CD1c-positive myeloid dendritic cell (primary cell): ENCODE measurements at regions not wholly inside any gene's neighbourhood (a gene's known extent, or its start where the extent isn't known, plus 50 kb on each side); places are given as distances from the start of the nearest gene placed in this dataset.
"Not testable (repeated sequence)": the region's sequence is repeated elsewhere in the genome, so short reads cannot be mapped to it uniquely, and the experiment has no call there.

Experiments used
- DNase-seq: peaks from one replicate; pipeline ENCODE4 v3.0.0-alpha.2; 2016; ENCODE audit errors: extremely low spot score

DNA sequence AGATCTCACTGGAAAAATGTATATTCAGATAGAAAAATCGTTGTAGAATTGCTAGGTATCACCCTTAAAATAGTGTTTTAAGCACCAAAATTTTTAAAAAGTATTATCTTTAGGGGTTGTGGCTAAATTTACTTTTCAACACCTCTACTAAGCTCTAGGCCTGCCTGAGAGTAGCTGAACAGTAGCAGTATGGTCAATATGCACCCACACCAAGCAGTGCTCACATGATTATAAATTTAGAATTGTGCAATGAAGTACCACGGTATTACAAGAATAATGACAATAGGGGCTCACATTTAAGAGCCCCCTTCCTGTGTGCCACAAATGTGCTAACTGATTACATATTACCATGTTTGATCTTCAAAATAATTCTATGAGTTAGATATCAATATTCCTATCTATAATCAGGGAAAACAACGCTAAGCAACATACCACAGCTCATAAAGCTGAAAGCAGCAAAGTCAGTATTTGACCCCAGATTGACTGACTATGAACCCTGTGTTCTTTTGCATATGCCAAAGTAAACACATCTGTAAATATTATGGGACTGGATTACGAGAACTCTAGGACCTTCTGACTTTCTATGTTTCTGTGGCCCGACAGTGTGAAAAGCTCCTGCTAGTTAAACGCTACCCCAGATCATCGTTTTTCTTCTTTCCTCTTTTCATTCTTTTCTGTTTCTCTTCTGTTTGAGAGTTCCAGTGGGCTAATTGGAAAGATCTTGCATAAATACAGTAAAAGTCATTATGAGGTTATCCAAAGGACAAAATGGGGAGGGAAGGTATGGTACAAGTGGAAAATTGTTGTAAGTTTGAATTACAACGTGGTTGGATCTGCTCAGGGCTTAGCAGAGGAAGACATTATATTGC, 201.1 kb upstream of the C1orf87 start:
- no peak for DNase-seq

DNA sequence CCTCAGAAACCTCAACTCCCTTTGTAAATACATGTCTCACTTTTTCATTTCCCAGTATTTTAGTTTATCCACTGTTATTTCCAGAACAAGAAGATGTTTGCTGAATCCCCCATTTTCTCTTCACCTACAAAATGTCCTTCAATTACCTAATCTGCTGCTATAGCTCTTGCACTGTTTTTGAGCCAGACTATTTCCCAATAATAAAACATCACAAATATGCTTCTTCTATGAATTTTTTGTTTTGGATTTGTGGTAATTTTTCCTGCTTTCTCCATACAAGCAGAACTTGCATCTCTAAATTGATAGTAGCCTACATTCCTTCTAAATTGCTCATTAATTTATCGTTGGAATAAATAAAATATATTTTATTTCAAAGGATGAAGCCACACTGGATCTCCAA, 199.6 kb upstream of the C1orf87 start:
- DNase-seq = no peak

DNA sequence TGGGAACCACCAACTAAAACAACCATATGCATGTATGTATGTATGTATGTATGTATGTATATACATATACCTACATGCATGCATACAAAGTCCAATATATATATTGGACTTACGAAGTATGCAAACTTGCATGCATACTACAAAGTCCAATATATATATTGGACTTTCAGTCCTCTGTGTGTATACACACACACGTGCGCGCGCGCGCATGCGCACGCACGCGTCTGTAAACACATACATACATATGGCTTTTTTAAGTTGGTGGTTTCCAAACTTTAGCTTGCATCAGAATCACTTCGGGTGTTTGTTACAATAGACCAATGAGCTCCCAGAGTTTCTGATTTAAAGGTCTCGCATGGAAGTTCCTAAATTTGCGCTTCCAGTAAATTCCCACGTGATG, 197.5 kb upstream of the C1orf87 start:
- DNase-seq = no peak

DNA sequence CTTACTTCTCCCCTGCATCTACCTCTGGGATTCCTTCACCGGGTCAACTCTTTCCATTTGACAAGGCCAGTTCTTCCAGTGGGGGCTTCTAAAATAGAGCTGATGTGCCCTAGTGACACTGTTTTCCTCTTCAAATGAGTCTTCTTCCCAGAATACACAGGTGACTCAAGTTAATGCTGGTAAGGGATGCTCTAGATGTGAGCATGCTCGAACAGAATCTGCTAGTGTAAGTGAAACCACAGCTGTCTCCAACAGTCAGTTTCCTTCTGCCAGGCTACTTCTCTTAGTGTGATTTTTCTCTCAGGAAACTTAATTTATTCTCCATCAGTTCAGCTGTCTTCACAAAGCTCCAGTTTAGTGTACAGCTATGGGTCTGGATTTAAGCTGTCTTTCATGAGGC, 194.9 kb upstream of the C1orf87 start:
- DNase-seq = no peak

DNA sequence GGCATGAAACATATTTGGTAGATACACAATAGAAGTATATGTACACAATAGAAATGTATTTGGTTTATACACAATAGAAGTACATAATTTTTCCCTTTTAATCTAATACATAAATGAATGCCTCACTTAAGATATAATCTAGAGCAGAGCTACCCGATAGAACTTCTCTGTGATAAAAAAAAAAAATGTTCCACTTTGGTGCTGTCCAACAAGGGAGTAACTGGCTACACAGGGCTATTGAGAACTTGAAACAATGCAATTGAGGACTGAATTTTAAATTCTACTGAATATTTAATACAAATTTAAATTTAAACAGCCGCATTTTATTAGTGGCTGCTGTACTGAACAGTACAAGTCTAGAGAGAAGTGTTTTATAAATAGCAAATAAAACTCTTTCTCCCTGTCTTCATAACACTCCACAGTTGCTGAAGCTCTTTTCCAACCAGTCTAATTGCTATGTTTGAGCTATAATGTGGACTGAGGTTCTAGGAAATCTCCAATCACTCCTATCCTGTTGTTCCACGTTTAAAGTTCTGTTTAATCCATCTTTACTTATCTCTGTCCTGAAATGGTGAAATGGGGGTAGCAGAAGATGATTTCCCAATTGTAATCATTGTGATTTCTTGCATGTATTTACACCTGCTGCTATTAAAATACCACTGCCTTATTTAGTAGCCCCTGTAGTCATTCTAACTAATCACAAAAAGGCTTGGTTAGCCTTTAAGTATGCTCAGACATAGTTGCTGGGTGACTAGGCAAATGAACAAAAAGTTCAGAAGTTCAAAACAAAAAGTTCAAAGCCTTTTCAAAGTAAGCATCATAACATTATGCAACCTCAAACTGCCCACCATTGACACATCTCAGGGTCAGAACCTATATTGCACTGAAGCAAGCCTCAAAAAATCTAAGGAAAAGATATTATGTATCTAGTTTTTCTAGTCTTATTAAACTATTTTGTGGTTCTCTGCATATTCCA, 192.3 kb upstream of the C1orf87 start:
- no peak for DNase-seq

DNA sequence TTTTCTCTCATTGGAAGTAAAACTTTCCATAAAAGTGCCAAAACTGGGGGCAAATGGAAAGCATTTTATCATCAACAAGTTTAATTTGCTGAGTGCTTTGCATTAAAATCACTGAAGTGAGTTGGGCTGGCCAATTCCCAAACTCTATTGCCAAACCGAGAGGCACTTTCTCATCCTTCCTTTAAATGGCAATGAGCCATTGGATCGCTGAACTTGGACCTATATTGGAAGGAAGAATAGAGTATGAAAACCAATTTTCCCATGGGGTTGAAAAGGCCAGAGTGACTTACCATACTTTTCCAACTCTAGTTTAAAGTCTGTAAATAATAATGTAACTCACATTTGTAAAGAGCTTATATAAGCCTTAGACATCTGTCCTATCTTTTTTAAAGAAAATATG, 189.1 kb upstream of the C1orf87 start:
- no peak for DNase-seq

DNA sequence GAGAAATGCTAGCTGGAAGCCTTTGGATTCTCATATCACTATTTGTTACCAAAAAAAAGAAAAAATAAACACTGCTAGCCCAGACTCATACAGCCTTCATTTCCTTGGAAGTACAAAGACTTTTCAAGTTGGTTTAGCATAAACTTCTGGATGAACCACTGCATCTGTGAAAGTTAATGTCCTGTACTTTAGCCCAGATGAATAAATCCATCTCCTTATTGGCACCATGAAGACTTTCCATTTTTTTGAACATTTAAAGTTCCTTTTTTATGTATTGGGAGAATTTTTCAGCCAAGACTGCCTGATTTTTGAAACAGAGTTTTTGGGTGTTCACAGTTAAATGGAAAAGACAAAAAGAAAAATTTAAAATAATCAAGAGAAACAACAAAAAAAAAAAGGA, 184.0 kb upstream of the C1orf87 start:
- no peak for DNase-seq

DNA sequence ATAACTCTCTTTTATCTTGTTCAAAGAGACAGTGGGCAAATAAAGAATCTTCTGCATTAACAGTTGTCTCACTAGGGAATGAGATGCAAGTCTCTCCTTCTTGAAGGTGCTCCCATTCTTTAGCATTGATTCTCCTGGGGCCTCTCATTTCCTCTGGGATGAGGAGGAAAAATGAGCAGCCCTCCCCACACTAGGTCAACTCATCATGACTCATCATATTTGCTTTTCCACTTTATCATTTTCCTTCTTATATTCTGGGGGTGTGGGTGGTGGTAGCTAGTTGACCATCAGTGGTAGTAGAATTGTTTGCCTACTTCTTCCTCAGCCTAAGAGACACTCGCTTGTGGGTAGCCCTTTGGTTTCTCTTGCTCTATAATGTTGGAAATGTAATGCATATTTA, 182.0 kb upstream of the C1orf87 start:
- DNase-seq = no peak

DNA sequence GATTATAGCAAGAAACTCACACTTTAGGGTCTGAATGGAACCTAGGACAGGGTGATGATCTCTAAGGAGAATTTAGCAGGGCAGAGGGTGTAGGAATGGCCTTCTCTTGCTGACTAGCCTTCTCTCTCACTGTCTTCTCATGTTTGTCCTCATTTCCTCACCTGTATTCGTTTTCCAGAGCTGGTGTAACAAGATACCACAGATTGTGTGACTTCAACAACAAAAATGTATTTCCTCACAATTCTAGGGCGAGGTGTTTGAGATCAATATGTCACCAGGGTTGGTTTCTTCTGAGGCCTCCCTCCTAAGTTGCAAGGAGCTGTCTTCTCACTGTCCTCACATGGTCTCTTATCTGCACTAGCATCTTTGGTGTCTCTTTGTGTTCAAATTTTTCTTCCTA, 177.9 kb upstream of the C1orf87 start:
- DNase-seq = no peak

DNA sequence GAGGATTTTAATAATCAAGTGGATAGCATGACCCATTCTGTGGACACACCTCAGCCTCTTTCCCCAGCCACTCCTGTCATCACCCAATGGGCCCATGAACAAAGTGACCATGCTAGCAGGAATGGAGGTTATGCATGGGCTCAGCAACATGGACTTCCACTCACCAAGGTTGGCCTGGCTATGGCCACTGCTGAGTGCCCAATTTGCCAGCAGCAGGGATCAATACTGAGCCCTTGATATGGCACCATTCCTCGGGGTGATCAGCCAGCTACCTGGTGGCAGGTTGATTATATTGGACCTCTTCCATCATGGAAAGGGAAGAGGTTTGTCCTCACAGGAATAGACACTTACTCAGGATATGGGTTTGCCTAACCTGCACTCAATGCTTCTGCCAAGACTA, 173.9 kb upstream of the C1orf87 start:
- DNase-seq = not testable (repeated sequence)

DNA sequence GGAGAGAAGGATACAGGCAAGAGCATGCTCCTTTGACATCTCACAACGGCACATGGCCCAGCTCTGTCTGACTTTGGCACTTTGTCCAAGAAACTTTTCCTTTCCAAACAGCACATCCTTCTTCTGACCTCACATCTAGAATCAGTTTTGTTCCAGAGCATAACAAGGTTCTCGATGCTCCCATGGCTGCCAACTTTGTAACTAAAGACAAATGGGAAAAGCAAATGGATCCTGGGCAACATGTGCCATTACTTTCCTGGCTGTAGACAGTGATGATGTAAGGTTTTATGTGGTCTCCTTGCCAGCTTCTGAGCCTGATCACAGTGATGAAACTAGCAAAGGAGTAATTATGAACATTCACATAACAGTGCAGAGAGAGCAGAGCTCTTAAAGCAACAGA, 171.8 kb upstream of the C1orf87 start:
- DNase-seq = no peak

DNA sequence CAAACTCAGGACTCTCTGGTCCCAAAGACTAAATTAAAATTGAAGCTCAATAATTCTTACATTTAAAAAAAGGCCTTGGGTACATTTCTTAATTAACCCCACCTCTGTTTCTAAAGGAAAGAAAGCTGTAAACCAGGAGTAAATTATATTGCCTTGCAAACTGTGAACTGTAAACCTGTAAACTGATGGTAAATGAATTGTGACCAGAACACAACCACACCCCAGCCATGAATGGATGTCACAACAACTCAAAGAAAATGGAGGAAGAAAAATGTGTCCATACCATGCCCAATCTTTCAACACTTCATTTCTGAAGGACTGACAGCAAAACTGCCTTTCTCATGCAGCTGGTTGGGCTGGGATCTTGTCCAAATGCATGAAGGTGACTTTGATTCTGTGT, 171.3 kb upstream of the C1orf87 start:
- DNase-seq = no peak

DNA sequence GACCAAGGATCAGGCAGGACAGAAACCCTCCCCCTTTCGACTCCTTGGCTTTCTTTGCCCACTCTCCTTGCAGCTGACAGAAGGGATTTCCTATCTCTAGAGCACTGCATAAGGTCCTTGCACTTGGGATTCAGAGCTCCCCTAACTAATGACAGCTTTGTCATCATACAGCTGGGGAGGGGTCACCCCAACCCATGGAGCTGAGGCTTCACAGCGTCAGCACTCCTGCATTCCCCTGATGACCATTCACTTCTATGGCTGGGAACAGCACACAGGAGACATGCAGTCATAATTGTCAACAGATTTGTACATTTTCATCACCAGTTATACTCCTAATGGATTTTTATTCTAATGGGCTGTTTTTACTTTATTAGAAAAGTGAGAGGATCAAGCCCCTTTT, 161.7 kb upstream of the C1orf87 start:
- no peak for DNase-seq

DNA sequence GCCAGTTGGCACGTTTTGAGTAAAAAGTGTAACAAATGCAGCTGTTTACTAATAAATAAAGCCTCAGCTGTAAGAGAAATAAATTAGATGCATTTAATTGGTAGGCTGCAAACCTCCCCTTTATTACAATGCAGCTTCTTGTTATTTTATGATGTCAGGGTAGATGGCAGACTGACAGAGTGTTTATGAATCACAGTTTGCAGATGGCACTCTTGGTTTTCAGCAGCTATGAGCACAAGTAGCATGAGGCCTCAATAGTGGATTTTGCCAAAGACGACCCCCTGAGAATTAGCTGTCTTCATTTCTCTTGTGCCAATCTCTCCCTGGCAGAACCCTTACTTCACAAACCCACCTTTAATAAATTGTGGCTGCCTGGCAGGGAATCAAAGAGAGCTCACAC, 161.2 kb upstream of the C1orf87 start:
- DNase-seq = no peak

DNA sequence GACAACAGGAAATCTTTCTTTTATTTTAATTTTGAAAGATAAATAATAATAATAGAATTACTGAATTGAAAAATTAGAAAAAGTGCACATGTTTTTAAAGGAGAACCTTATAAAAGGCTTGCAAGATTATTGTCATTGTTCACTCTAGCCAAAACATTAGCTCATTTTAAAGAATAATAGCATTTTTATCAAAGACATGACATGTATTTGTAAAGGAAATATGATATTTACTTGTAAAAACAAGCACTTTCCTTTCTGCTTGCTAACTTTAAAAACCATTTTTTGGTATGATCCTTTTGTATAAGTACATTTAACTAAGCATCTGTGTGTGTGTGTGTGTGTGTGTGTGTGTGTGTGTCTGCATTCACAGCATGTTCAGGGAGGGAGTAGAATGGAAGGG, 156.3 kb upstream of the C1orf87 start:
- no peak for DNase-seq

DNA sequence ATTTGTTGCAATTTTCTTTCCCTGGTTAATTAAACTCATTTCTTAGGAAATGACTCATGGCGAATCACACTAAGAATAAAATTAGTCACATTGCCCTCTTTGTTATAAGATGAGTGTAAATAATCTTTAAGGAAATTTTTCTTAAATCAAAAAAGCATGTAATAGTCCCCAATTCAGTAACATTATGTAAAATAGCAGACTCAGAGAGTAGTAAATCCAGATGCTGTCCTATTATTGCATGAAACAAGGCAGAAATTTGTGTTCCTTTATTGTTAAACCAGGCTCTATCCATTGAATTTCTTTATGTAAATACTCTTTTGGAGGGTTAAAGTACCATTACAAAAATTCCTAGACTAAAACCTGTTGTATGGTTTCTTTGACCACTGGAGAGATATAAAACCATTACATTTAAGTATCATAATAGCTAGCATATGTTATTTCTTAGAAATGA, 154.5 kb upstream of the C1orf87 start:
- no peak for DNase-seq

DNA sequence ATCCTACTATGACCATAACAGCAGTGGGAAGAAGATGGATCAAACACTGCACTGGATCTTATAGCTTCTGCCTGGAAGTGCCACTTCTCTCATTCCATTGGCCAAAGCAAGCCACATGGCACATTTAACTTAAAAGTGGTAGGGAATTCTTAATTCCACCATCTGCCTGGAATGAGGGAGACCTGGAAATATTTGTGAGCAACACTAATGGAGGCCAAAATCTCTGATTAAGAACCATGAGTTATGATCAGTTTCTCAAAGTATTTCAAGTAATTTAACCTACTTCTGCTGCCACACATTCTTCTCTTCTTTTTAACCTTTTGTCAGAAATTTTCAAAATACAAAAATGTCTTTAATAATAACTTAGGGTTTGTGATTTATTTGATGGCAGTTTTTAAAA, 154.0 kb upstream of the C1orf87 start:
- DNase-seq = no peak

DNA sequence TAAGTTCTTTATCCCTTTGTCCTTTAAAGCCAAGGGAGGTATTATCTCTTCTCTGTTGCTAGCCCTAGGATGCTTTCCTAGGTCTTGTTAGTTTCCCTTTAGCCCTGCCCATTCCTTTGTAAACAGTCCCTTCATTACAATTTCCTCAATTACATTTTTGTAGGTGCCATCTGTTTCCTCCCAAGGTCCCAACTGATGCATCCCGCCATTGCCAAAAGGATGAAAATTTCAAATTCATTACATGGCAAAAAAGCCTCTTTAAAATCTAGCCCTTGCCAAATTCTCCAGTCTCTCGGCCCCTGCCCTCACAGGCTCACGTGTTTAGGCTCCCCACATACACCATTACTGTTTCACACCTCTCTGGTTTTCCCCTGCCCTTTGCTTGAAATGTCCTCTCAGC, 151.9 kb upstream of the C1orf87 start:
- DNase-seq = no peak

DNA sequence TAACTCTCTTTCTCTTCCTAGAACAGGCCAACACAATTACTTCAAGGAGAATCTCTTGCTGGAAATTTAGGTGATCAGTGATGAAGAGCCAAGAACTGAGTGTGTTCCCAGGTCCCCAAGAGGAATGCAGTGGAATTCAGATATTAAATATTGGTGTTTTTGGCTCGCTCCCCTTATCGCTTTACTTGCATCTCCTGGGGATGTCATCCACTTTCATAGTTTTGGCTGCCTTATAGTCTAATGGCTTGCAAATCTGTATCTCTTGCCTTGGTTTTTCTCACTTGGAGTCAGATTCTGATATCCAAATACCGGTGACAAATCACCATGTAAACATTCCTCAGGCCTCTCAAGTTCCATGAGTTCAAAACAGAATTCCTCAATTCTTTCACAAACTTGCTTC, 151.0 kb upstream of the C1orf87 start:
- no peak for DNase-seq

DNA sequence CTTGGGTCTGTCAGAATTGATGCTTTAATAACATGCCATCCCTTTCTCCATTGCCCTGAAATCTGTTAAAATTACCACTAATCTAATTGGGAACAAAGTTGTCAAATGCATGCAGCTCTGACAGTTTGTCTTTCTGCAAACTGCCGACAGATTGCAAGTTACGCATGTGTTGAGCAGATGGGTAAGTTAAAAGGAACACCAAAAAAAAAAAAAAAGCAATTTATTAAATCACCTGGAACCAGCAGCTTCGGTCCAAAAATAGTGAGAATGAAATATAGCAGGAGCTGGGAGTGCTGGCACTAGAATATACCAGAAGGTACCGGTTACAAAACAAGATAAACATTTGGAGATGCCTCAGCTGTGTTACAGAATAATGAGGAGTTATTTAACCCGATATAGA, 149.6 kb upstream of the C1orf87 start:
- DNase-seq = no peak

DNA sequence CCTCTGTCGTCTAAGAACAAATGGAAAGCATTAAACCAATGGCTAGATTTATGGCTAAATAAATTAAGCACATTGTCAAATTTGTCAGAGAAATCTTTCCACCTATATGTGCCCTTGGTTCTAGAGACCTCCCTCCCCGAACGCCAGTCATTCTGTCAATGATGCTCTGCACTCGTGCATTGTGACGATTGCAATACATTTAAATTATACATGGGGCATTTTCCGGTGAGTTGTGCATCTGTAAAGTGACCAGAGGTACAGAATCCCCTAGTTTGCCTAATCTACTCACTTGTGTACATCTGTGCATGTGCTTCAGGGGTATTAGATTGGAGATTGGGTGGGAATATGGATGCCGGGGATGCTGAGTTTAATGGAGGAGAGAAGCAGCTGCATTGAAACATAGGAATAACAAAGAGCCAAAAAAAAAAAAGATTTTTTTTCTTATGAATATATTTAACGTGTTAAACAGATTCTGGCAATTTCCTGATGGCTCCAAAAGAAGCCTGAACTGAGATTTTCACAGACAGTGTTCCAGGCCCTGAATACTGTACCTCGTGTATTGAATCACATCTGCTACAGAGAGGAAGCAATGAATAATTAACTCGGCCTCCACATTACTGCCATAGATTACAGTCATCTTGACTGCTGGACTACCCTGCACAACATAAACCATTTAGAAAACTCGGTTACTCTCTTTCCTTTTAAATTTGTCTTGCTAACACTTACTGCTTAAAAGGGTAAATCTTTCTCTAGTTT, 149.0 kb upstream of the C1orf87 start:
- DNase-seq = no peak

DNA sequence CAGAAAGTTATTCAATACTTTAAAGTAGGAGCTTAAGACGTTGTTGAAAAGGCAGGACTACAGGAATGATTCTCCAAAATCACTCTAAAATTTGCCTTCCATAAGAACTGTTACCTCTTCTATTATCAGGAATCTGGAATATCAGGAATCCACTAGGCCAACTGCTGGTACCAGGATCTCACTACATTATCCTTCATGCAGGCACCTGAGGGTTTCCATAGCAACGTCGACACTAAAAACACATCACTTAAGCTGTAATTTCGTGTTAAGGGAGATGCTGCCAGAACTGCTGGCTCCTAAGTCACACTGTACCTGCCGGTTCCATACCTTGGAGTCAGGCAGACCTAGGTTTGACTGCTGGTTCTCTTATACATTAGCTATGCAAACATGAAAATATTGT, 139.7 kb upstream of the C1orf87 start:
- DNase-seq = no peak
